ENCODE measurements at regions not wholly inside any gene's neighbourhood (a gene's known extent, or its start where the extent isn't known, plus 50 kb on each side); places are given as distances from the start of the nearest gene placed in this dataset.

DNA sequence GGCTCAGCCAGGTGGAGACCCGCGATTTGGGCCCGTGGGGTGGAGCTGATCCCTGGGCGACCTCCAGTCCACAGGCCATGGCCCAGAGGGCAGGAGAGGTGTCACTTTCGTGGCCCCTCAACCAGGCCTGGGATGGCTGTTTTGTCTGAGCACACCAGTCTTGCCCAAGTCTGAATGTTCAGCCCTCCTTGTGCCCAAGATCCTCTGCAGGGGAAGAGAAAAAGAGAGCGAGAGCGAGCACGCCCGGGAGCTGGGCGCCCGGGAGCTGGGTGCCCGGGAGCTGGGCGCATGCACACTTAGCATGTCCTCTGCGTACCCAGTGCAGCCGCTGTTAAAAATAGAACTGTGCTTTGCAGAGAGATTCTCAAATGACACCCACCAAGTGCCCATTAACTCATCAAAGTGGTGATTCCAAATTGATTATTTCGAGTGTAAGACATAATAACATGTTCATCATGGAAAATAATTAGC is 403.3 kb upstream of the TNRC6C start:
- Histone ChIP-seq H3K27me3 (ENCODE audit: control insufficient read depth in 2 of 2, insufficient read depth in 2 of 2, low read length in 2 of 2) (peaks cover 20 to 78% of the 10 kb centered on the region in 2 experiments; a peak in 4 of 5 replicates), H3K36me3 (ENCODE audit: control insufficient read depth, insufficient read depth, low read length) (no peaks in the 10 kb centered on the region), H3K79me2 (ENCODE audit: control insufficient read depth, insufficient read depth, low read length) (no peaks in the 10 kb centered on the region), H3K9me3 (replicated peaks; ENCODE audit: control insufficient read depth, insufficient read depth, low read depth, low read length) (no peaks in the 10 kb centered on the region), H3K4me1 (replicated peaks in 1 of 2; ENCODE audit: control insufficient read depth in 2 of 2, insufficient read depth in 2 of 2, low read length in 2 of 2) (no peaks in the 10 kb centered on the region), H3K4me2 (ENCODE audit: insufficient read depth, low read length) (no peak overlapping the region), H3K9ac (ENCODE audit: insufficient read depth in 1 of 2, low read depth in 2 of 2, low read length in 2 of 2) (no peak overlapping the region), H4K20me1 (replicated peaks; ENCODE audit: control insufficient read depth, insufficient read depth, low read length) (no peaks in the 10 kb centered on the region), H3K4me3 (no peak overlapping the region), H2AFZ (ENCODE audit: low read depth, low read length) (no peak overlapping the region), H3K27ac (ENCODE audit: extremely low read depth, low read depth, low read length) (no peak overlapping the region), H3K9me1 (ENCODE audit: control insufficient read depth, insufficient read depth, low read length) (no peaks in the 10 kb centered on the region)
- in situ Hi-C loops (cut with MboI) = no loop called here
- ATAC-seq (no peak), DNase-seq (ENCODE audit: extremely low read depth in 1 of 4, low spot score in 3 of 4) (no peak), FAIRE-seq (no peak)
- no TSS peak for BruUV-seq (replicated peaks)
- WGBS (ENCODE audit: insufficient coverage, low coverage, missing lambda C conversion rate) = 2% methylated on average over 16 of the region's 16 CpGs
- ChIA-PET CTCF (ENCODE audit: low intra/inter-chr PET ratio) (no interaction called here), POLR2A (interaction anchor here (0.6 kb wide), 1 partner anchor 228 kb away, joined by 3 read pairs; no protein-coding TSS in a partner anchor)
- no peak for TF ChIP-seq NFIX (CRISPR knock-in tag; IDR thresholded peaks at IDR 0.05; ENCODE audit: low read depth)
- no peak for TF ChIP-seq HNRNPL (IDR thresholded peaks at IDR 0.05; ENCODE audit: low read depth, low read length)
- no peak for TF ChIP-seq NCOA1 (IDR thresholded peaks at IDR 0.05; ENCODE audit: low read depth)
- no peak for TF ChIP-seq SMARCE1 (IDR thresholded peaks at IDR 0.05)
- TF ChIP-seq TEAD2 (tag; IDR thresholded peaks at IDR 0.05) = no peak
- no peak for TF ChIP-seq FOXK2 (conservative IDR thresholded peaks at IDR 0.05 in 1 of 2, IDR thresholded peaks at IDR 0.05 in 1 of 2; ENCODE audit: low read depth in 2 of 2)
- TF ChIP-seq BDP1 (IDR thresholded peaks at IDR 0.05; ENCODE audit: insufficient read depth, insufficient read length) = no peak
- no peak for TF ChIP-seq TRIM28 (IDR thresholded peaks at IDR 0.05)
- no peak for TF ChIP-seq XRCC4 (IDR thresholded peaks at IDR 0.05; ENCODE audit: extremely low read depth, insufficient read depth, insufficient read length)
- no peak for TF ChIP-seq MEF2A (IDR thresholded peaks at IDR 0.05; ENCODE audit: control insufficient read depth, low read depth, low read length)
- TF ChIP-seq, protein P1, sequence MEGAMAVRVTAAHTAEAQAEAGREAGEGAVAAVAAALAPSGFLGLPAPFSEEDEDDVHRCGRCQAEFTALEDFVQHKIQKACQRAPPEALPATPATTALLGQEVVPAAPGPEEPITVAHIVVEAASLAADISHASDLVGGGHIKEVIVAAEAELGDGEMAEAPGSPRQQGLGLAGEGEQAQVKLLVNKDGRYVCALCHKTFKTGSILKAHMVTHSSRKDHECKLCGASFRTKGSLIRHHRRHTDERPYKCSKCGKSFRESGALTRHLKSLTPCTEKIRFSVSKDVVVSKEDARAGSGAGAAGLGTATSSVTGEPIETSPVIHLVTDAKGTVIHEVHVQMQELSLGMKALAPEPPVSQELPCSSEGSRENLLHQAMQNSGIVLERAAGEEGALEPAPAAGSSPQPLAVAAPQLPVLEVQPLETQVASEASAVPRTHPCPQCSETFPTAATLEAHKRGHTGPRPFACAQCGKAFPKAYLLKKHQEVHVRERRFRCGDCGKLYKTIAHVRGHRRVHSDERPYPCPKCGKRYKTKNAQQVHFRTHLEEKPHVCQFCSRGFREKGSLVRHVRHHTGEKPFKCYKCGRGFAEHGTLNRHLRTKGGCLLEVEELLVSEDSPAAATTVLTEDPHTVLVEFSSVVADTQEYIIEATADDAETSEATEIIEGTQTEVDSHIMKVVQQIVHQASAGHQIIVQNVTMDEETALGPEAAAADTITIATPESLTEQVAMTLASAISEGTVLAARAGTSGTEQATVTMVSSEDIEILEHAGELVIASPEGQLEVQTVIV (CRISPR knock-in tag; IDR thresholded peaks at IDR 0.05; ENCODE audit: borderline replicate concordance) = no peak
- TF ChIP-seq POLR2AphosphoS5 (IDR thresholded peaks at IDR 0.05; ENCODE audit: control insufficient read depth, insufficient read depth, low read depth, low read length) = no peak
- no peak for TF ChIP-seq SAFB (IDR thresholded peaks at IDR 0.05; ENCODE audit: borderline replicate concordance, low read depth, low read length)
- TF ChIP-seq KHSRP (IDR thresholded peaks at IDR 0.05) = no peak
- TF ChIP-seq GTF2A2 (tag; IDR thresholded peaks at IDR 0.05) = no peak
- no peak for TF ChIP-seq ZFP36 (IDR thresholded peaks at IDR 0.05; ENCODE audit: low read depth, low read length, partially characterized antibody)
- TF ChIP-seq ZBTB7A (IDR thresholded peaks at IDR 0.05; ENCODE audit: borderline replicate concordance, control insufficient read depth, low read depth, low read length) = no peak
- no peak for TF ChIP-seq ZFPM2 (CRISPR knock-in tag; IDR thresholded peaks at IDR 0.05)
- TF ChIP-seq, protein P2, sequence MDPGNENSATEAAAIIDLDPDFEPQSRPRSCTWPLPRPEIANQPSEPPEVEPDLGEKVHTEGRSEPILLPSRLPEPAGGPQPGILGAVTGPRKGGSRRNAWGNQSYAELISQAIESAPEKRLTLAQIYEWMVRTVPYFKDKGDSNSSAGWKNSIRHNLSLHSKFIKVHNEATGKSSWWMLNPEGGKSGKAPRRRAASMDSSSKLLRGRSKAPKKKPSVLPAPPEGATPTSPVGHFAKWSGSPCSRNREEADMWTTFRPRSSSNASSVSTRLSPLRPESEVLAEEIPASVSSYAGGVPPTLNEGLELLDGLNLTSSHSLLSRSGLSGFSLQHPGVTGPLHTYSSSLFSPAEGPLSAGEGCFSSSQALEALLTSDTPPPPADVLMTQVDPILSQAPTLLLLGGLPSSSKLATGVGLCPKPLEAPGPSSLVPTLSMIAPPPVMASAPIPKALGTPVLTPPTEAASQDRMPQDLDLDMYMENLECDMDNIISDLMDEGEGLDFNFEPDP (CRISPR knock-in tag; IDR thresholded peaks at IDR 0.05) = no peak
- no peak for TF ChIP-seq MED1 (CRISPR knock-in tag; IDR thresholded peaks at IDR 0.05; ENCODE audit: borderline replicate concordance)
- intact Hi-C loops (cut with micrococcal nuclease) = no loop called here
